ENCODE measurements at regions not wholly inside any gene's neighbourhood (a gene's known extent, or its start where the extent isn't known, plus 50 kb on each side); places are given as distances from the start of the nearest gene placed in this dataset.

DNA sequence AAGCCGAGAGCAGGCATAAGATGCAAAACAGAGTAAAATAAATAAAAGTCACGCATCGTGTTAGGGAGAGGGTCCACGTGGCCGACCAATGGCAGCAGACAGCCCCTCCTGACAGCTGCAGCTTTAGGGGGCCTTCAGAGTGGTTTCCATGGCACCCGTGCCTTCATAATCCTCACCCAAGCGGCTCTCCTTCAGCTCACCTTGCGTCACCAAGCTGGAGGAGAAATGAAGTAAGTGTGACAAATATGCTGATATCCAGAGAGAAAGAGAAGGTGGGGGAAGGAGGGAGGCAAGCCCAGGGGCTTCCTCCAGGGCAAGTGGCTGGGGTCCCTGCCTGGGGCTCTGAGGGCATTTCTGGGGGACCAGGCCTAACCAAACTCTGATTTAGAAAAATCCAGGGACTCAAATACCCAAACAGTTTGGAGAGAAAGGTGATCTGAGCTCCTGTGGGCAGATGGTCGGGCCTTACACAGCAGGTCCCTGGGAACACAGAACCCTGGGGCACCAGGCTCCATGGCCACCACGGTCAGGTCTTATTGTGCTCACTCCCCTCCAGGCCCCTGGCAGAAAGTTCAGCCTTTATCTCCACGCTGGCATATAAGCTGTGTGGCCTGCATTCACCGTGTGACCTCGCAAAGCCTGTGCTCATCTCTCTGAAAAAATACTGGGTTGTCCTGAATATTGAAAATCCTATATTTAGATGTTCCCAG lies 80.7 kb upstream of the TNRC6C start:
- Histone ChIP-seq H3K36me3 (ENCODE audit: control insufficient read depth, insufficient read depth, low read length) (no peaks in the 10 kb centered on the region), H3K27me3 (ENCODE audit: control insufficient read depth, insufficient read depth, low read length) (peaks cover 3% of the 10 kb centered on the region), H3K4me3 (ENCODE audit: low read depth, low read length) (no peak overlapping the region)
- no peak for TF ChIP-seq CTCF (IDR thresholded peaks at IDR 0.05; ENCODE audit: insufficient read depth, low read length, poor library complexity, severe bottlenecking)
- DNase-seq (ENCODE audit: low read depth), result no peak

DNA sequence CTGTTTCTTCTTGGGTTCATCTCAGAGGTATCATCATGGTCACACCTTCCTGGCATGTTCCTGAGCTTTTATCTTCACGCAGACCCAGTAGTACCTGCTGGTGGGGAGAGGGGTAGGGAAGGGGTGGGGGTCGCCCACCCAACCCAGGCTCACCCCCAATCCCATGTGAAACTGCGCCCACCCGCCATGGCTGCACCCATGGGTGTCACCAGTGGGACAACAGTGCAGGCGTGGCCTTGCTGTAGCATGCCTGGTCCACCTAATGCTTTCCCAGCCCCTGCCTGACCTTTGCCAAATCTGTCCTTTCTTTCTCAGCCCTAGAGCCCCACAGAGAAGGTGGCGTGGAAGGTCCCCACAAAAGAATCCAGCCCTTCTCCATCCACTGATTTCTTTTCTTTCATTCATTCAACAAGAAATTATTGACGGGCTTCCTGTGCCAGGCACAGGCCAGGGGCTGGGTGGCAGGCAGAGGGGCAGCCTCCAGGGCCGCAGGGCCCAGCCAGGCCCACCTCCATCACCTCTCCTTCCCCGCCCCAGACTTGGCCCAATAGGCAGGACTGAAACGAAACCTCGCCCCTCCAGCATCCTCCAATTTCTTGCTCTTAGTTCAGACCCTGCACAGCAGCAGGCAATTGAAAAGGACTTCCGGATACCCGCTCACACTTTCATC lies 79.1 kb upstream of the TNRC6C start:
- peaks cover 6% of the 10 kb centered on the region for H3K27me3 ChIP-seq (ENCODE audit: control insufficient read depth, insufficient read depth, low read length)
- no peak overlapping the region for H3K4me3 ChIP-seq (ENCODE audit: low read depth, low read length)
- no peak for DNase-seq (ENCODE audit: low read depth)
- no peak for TF ChIP-seq CTCF (IDR thresholded peaks at IDR 0.05; ENCODE audit: insufficient read depth, low read length, poor library complexity, severe bottlenecking)
- H3K36me3 ChIP-seq (ENCODE audit: control insufficient read depth, insufficient read depth, low read length), result no peaks in the 10 kb centered on the region

GRCh38 chr17:77879896-77880280 lies 78.6 kb upstream of the TNRC6C start:
- TF ChIP-seq CTCF (IDR thresholded peaks at IDR 0.05; ENCODE audit: insufficient read depth, low read length, poor library complexity, severe bottlenecking), result no peak
- DNase-seq (ENCODE audit: low read depth), result no peak
- Histone ChIP-seq H3K4me3 (ENCODE audit: low read depth, low read length) (no peak overlapping the region), H3K27me3 (ENCODE audit: control insufficient read depth, insufficient read depth, low read length) (peaks cover 11% of the 10 kb centered on the region), H3K36me3 (ENCODE audit: control insufficient read depth, insufficient read depth, low read length) (no peaks in the 10 kb centered on the region)

GRCh38 chr17:77880711-77881450 lies 77.6 kb upstream of the TNRC6C start:
- H3K36me3 ChIP-seq (ENCODE audit: control insufficient read depth, insufficient read depth, low read length), result no peaks in the 10 kb centered on the region
- DNase-seq (ENCODE audit: low read depth), result no peak
- H3K27me3 ChIP-seq (ENCODE audit: control insufficient read depth, insufficient read depth, low read length), result peaks cover 11% of the 10 kb centered on the region
- no peak for TF ChIP-seq CTCF (IDR thresholded peaks at IDR 0.05; ENCODE audit: insufficient read depth, low read length, poor library complexity, severe bottlenecking)
- H3K4me3 ChIP-seq (ENCODE audit: low read depth, low read length), result no peak overlapping the region

DNA sequence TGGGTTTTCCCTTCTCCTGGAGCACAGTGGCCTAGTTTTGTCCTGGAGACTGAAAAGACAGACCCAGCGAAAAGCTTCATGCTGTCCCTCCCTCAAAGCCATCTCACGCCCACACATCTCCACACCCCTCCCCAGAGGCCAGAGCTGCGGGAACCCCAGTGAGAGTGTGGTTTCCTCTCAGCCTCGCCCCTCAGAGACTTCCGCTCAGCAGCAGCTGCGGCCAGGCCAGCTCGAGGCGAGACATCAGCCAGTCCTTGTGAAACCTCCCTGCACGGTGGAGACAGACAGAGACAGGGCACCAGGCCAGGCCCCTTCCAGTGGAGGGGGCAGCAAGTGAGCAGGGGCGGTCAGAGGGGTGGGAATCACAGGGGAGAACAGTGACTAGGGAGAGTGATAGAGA lies 77.0 kb upstream of the TNRC6C start:
- no peak for DNase-seq (ENCODE audit: low read depth)

More for the DNA sequence above, 77.0 kb upstream of the TNRC6C start:
- peaks cover 15% of the 10 kb centered on the region for H3K27me3 ChIP-seq (ENCODE audit: control insufficient read depth, insufficient read depth, low read length)
- H3K4me3 ChIP-seq (ENCODE audit: low read depth, low read length), result no peak overlapping the region
- no peaks in the 10 kb centered on the region for H3K36me3 ChIP-seq (ENCODE audit: control insufficient read depth, insufficient read depth, low read length)
- no peak for TF ChIP-seq CTCF (IDR thresholded peaks at IDR 0.05; ENCODE audit: insufficient read depth, low read length, poor library complexity, severe bottlenecking)
